Hepatocyte (in vitro differentiated cells): ENCODE measurements at regions not wholly inside any gene's neighbourhood (a gene's known extent, or its start where the extent isn't known, plus 50 kb on each side); places are given as distances from the start of the nearest gene placed in this dataset.
"Not testable (repeated sequence)": the region's sequence is repeated elsewhere in the genome, so short reads cannot be mapped to it uniquely, and the experiment has no call there.

Experiments used
- CTCF ChIP-seq: fragments of 200-600 bp; sonication (generic); IDR thresholded peaks from 2 replicates; pipeline ENCODE4 v1.5.1; 2016; ENCODE audit warnings: antibody characterized with exemption, mild to moderate bottlenecking; ENCODE audit not compliant: poor library complexity
- EZH2 ChIP-seq: fragments of 200-600 bp; sonication (generic); IDR thresholded peaks from 2 replicates; pipeline ENCODE4 v1.6.1; 2016; ENCODE audit warnings: antibody characterized with exemption, mild to moderate bottlenecking, borderline replicate concordance
- EZH2phosphoT487 ChIP-seq: fragments of 200-600 bp; sonication (generic); IDR thresholded peaks from one replicate; pipeline ENCODE4 v1.6.1; 2018; ENCODE audit warnings: antibody characterized with exemption, mild to moderate bottlenecking, low read depth, moderate library complexity; ENCODE audit not compliant: unreplicated experiment, severe bottlenecking

- TF ChIP-seq CTCF, EZH2phosphoT487, EZH2: not testable (repeated sequence)
Observed at GRCh38 chr6:57821325-57821724, 503.9 kb downstream of the PRIM2 start.
